CD1c-positive myeloid dendritic cell (primary cell): ENCODE measurements at regions not wholly inside any gene's neighbourhood (a gene's known extent, or its start where the extent isn't known, plus 50 kb on each side); places are given as distances from the start of the nearest gene placed in this dataset.
"Not testable (repeated sequence)": the region's sequence is repeated elsewhere in the genome, so short reads cannot be mapped to it uniquely, and the experiment has no call there.

Experiments used
- DNase-seq: peaks from one replicate; pipeline ENCODE4 v3.0.0-alpha.2; 2016; ENCODE audit errors: extremely low spot score

- no peak for DNase-seq
Observed at GRCh38 chr5:117161718-117162335, 587.2 kb upstream of the SEMA6A start.

GRCh38 chr5:117160391-117160790 lies 585.8 kb upstream of the SEMA6A start:
- no peak for DNase-seq

- DNase-seq: no peak
Observed at GRCh38 chr5:117149312-117149711, 574.7 kb upstream of the SEMA6A start.

GRCh38 chr5:117144086-117144485 lies 569.5 kb upstream of the SEMA6A start:
- DNase-seq: no peak

GRCh38 chr5:117143406-117143805 lies 568.8 kb upstream of the SEMA6A start:
- DNase-seq: no peak

- no peak for DNase-seq
Observed at GRCh38 chr5:117138523-117138922, 563.9 kb upstream of the SEMA6A start.

- no peak for DNase-seq
Observed at GRCh38 chr5:117135851-117136250, 561.2 kb upstream of the SEMA6A start.

- DNase-seq: no peak
Observed at GRCh38 chr5:117133198-117133597, 558.6 kb upstream of the SEMA6A start.

- no peak for DNase-seq
Observed at GRCh38 chr5:117131876-117132275, 557.3 kb upstream of the SEMA6A start.

GRCh38 chr5:117131048-117131679 lies 556.5 kb upstream of the SEMA6A start:
- DNase-seq: no peak

GRCh38 chr5:117118499-117118898 lies 543.9 kb upstream of the SEMA6A start:
- DNase-seq: no peak

- not testable (repeated sequence) for DNase-seq
Observed at GRCh38 chr5:117117314-117117713, 542.7 kb upstream of the SEMA6A start.

- DNase-seq: no peak
Observed at GRCh38 chr5:117110548-117110947, 535.9 kb upstream of the SEMA6A start.

- DNase-seq: no peak
Observed at GRCh38 chr5:117107859-117108258, 533.2 kb upstream of the SEMA6A start.

GRCh38 chr5:117103703-117104102 lies 529.1 kb upstream of the SEMA6A start:
- no peak for DNase-seq

- no peak for DNase-seq
Observed at GRCh38 chr5:117102591-117102990, 528.0 kb upstream of the SEMA6A start.

- DNase-seq: no peak
Observed at GRCh38 chr5:117100176-117100575, 525.6 kb upstream of the SEMA6A start.

GRCh38 chr5:117098094-117098493 lies 523.5 kb upstream of the SEMA6A start:
- no peak for DNase-seq

GRCh38 chr5:117095346-117096332 lies 521.0 kb upstream of the SEMA6A start:
- DNase-seq: no peak

GRCh38 chr5:117094114-117094815 lies 519.6 kb upstream of the SEMA6A start:
- no peak for DNase-seq

- DNase-seq: no peak
Observed at GRCh38 chr5:117093653-117094052, 519.0 kb upstream of the SEMA6A start.

- DNase-seq: no peak
Observed at GRCh38 chr5:117089001-117089400, 514.4 kb upstream of the SEMA6A start.
